SK-N-SH treated with all-trans-retinoic acid at 6 μM for 48 hours (cell line): ENCODE measurements at regions not wholly inside any gene's neighbourhood (a gene's known extent, or its start where the extent isn't known, plus 50 kb on each side); places are given as distances from the start of the nearest gene placed in this dataset.

Experiments used
- ATAC-seq: fragments of 200-7000 bp; cut with Tn5 transposase; 3 replicates; pipeline ENCODE4 v1.9.1; 2020; ENCODE audit warnings: mild to moderate bottlenecking, moderate library complexity
- ARNTL ChIP-seq: fragments of 450-650 bp; formaldehyde crosslinking; IDR thresholded peaks from 2 replicates; pipeline ENCODE4 v1.5.0; 2020; ENCODE audit warnings: low read depth, mild to moderate bottlenecking, moderate library complexity, borderline replicate concordance
- BACH2 ChIP-seq: fragments of 250-450 bp; sonication (Bioruptor Pico); IDR thresholded peaks from 2 replicates; pipeline ENCODE4 v1.9.0; 2021; ENCODE audit warnings: mild to moderate bottlenecking, borderline replicate concordance
- CREB5 ChIP-seq: fragments of 250-450 bp; sonication (Bioruptor Pico); IDR thresholded peaks from 2 replicates; pipeline ENCODE4 v1.5.1; 2020; ENCODE audit warnings: low read depth, mild to moderate bottlenecking, moderate library complexity
- CSDC2 ChIP-seq: fragments of 250-450 bp; sonication (Bioruptor Pico); IDR thresholded peaks from 2 replicates; pipeline ENCODE4 v1.5.0; 2020; ENCODE audit warnings: mild to moderate bottlenecking, moderate library complexity
- ESRRG ChIP-seq: fragments of 250-450 bp; sonication (Bioruptor Pico); IDR thresholded peaks from 2 replicates; pipeline ENCODE4 v1.6.1; 2021; ENCODE audit warnings: mild to moderate bottlenecking
- GLIS3 ChIP-seq: fragments of 250-450 bp; sonication (Bioruptor Pico); IDR thresholded peaks from 2 replicates; pipeline ENCODE4 v1.5.0; 2020; ENCODE audit warnings: mild to moderate bottlenecking, moderate library complexity
- OSR1 ChIP-seq: fragments of 250-450 bp; sonication (Bioruptor Pico); IDR thresholded peaks from 2 replicates; pipeline ENCODE4 v1.8.0; 2022; ENCODE audit warnings: moderate library complexity, mild to moderate bottlenecking, inconsistent platforms
- PATZ1 ChIP-seq: fragments of 250-450 bp; sonication (Bioruptor Pico); IDR thresholded peaks from 2 replicates; pipeline ENCODE4 v1.8.0; 2020; ENCODE audit warnings: mild to moderate bottlenecking, moderate library complexity, borderline replicate concordance
- POU6F1 ChIP-seq: fragments of 250-450 bp; sonication (Bioruptor Pico); IDR thresholded peaks from 2 replicates; pipeline ENCODE4 v1.8.0; 2021; ENCODE audit warnings: low read depth, mild to moderate bottlenecking, moderate library complexity, borderline replicate concordance
- PPARA ChIP-seq: fragments of 250-450 bp; sonication (Bioruptor Pico); IDR thresholded peaks from 2 replicates; pipeline ENCODE4 v1.5.0; 2020; ENCODE audit warnings: mild to moderate bottlenecking, borderline replicate concordance
- RARB ChIP-seq: fragments of 250-450 bp; sonication (Bioruptor Pico); IDR thresholded peaks from 2 replicates; pipeline ENCODE4 v1.8.0; 2021; ENCODE audit warnings: mild to moderate bottlenecking, moderate library complexity
- SNAI2 ChIP-seq: fragments of 250-450 bp; sonication (Bioruptor Pico); IDR thresholded peaks from 2 replicates; pipeline ENCODE4 v1.5.0; 2020; ENCODE audit warnings: mild to moderate bottlenecking, moderate library complexity
- TCF4 ChIP-seq: fragments of 250-450 bp; sonication (Bioruptor Pico); IDR thresholded peaks from 2 replicates; pipeline ENCODE4 v1.8.0; 2021; ENCODE audit warnings: mild to moderate bottlenecking, moderate library complexity, borderline replicate concordance
- TOX ChIP-seq: fragments of 250-450 bp; sonication (Bioruptor Pico); IDR thresholded peaks from 2 replicates; pipeline ENCODE4 v1.8.0; 2021; ENCODE audit warnings: mild to moderate bottlenecking, moderate library complexity, borderline replicate concordance
- TSHZ2 ChIP-seq: fragments of 250-450 bp; sonication (Bioruptor Pico); IDR thresholded peaks from 2 replicates; pipeline ENCODE4 v1.5.0; 2020; ENCODE audit warnings: mild to moderate bottlenecking, moderate library complexity
- ZFP3 ChIP-seq: fragments of 250-450 bp; sonication (Bioruptor Pico); IDR thresholded peaks from 2 replicates; pipeline ENCODE4 v1.5.0; 2020; ENCODE audit warnings: mild to moderate bottlenecking, moderate library complexity
- ZFP30 ChIP-seq: fragments of 450-650 bp; formaldehyde crosslinking; IDR thresholded peaks from 2 replicates; pipeline ENCODE4 v1.5.0; 2022; ENCODE audit warnings: mild to moderate bottlenecking, moderate library complexity
- ZNF70 ChIP-seq: fragments of 450-650 bp; formaldehyde crosslinking; IDR thresholded peaks from 2 replicates; pipeline ENCODE4 v1.5.0; 2020; ENCODE audit warnings: mild to moderate bottlenecking, moderate library complexity
- ZNF8 ChIP-seq: fragments of 450-650 bp; formaldehyde crosslinking; IDR thresholded peaks from 2 replicates; pipeline ENCODE4 v1.5.0; 2020; ENCODE audit warnings: mild to moderate bottlenecking, moderate library complexity

DNA sequence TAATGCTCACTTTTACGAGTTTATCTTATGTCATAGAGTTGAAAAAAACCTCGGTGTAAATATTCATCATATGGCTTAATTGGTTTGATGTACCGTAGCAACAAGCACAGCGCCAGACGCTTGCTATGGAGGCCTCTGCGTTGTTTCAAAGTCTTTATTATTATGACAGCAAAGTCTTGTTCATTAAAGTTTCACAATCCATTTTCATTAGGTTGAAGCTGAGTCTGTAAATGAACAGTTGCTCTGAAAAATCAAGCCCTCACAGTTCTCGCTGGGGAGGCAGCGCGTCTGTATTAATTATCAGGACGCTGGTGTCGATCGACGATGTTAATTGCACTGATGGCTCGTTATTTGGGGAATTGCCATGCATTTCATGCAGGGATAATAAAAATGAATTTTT, 185.6 kb downstream of the INSC start:
- no peak for TF ChIP-seq BACH2 (CRISPR knock-in tag)
- TF ChIP-seq RARB (CRISPR knock-in tag), result no peak
- no peak for TF ChIP-seq PPARA (CRISPR knock-in tag)
- TF ChIP-seq ZFP3, result no peak
- TF ChIP-seq TCF4 (CRISPR knock-in tag), result no peak
- no peak for TF ChIP-seq ARNTL (CRISPR knock-in tag)
- no peak for TF ChIP-seq ESRRG (CRISPR knock-in tag)
- TF ChIP-seq ZFP30 (CRISPR knock-in tag), result no peak
- TF ChIP-seq TSHZ2 (CRISPR knock-in tag), result no peak
- no peak for TF ChIP-seq GLIS3 (CRISPR knock-in tag)
- no peak for TF ChIP-seq ZNF8 (CRISPR knock-in tag)
- no peak for TF ChIP-seq OSR1 (CRISPR knock-in tag)
- no peak for ATAC-seq

DNA sequence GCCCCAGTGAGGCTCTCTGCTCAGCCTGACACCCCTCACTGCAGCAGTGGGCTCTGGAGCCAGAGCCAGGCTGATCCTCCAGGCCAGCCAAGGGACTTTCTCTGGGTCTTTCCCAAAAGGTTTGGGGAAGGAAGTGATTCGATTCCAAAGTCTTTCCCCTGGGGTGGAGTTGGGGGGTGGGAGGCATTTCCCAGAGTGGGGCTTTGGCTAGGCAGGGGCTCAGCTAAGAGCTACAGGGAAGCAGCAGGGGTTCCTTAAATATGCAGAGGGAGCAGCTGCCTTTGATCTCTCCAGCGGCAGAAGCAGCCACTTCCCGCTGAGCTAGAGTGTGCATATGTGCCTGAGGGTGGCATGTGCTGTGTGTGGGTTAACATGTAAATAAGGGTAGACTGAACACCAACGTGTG, 192.9 kb downstream of the INSC start:
- TF ChIP-seq OSR1 (CRISPR knock-in tag) (no peak), RARB (CRISPR knock-in tag) (no peak)
- TF ChIP-seq, all 23 proteins: peak for 0
- no peak for ATAC-seq

DNA sequence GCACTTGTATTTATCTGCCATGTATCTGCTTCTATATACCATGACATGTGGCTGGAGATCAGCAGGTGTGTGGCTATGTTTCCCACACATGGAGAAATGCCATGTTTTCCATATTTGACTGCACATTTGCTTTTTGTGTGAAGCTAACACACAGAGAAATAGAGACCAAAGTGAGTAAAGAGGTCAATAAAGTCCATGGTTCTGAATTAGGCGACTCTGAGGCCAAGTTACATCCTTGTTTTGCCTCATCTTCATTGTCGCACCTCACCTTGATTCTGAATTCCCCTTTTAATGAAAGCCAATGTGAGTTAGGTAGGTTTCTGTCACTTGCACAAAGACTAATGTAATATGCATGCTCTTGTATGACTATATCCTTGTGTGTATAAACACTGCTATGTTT, 194.1 kb downstream of the INSC start:
- no peak for ATAC-seq
- TF ChIP-seq ZNF8 (CRISPR knock-in tag) (no peak), BACH2 (CRISPR knock-in tag) (no peak), POU6F1 (no peak), ARNTL (CRISPR knock-in tag) (no peak), SNAI2 (CRISPR knock-in tag) (no peak), TOX (no peak), ZNF70 (CRISPR knock-in tag) (no peak), PATZ1 (no peak), CSDC2 (no peak)

DNA sequence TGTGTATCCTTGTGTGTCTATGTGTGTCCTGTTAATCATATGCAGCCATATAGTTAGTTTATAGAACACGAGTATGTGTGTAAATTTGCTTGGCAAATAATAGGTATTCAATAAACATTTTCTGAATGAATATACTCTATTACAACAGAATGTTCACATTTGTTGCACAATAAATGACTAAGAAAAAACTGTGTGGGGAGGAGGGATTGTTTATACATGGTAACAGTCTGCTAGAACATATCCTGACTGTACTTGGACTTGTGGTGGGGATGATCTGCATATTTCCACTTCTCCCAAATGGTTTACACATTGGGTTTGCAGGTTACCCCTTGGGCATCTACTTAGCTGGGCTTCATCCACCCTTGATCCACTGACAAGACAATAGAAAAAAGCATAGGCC, 194.6 kb downstream of the INSC start:
- ATAC-seq, result no peak

More for the DNA sequence above, 194.6 kb downstream of the INSC start:
- TF ChIP-seq PPARA (CRISPR knock-in tag) (no peak), ZFP3 (no peak), CREB5 (CRISPR knock-in tag) (no peak), ZNF70 (CRISPR knock-in tag) (no peak), ZNF8 (CRISPR knock-in tag) (no peak), TCF4 (CRISPR knock-in tag) (no peak), BACH2 (CRISPR knock-in tag) (no peak), TSHZ2 (CRISPR knock-in tag) (no peak), OSR1 (CRISPR knock-in tag) (no peak), ARNTL (CRISPR knock-in tag) (no peak), TOX (no peak)
